ENCODE measurements at regions not wholly inside any gene's neighbourhood (a gene's known extent, or its start where the extent isn't known, plus 50 kb on each side); places are given as distances from the start of the nearest gene placed in this dataset.

DNA sequence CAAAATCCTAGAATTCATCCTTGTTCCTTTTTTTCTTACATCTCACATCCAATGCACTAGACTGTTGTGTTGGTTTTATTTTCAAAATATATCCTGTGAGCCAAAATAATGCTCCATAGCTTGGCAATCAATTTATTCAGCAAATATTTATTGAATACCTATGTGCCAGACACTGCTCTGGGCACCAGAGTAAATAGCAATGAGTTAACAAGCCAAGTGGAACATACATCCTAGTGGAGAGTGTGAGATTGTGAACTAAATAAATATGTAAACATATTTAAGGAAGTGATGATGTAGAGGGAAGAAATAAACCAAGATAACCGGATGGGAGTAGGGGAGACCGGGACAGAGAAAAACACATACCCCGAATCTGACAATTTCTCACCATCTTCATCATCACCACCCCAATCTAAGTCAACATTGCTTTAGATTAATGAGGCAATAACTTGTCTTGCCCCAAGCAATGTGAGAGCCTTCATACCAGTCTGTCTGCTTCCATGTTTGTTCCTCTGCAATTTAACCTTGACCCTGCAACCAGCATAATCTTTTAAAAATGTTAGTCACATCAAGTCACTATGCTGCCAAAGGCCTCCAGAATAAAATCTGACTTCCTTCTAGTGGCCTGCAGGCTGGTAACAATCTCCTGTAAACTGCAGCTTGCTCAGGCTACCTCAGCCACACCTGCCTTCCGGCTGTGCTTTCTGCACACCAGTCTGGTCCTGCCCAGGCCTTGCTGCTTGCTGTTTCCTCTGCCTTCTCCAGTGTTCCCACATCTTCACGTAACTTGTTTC is 199.2 kb downstream of the DLEU7 start:
- Histone ChIP-seq H3K27ac (ENCODE audit: insufficient read length, low read depth, low read length) (no peak overlapping the region), H3K23ac (ENCODE audit: insufficient read length, low read depth, low read length) (no peak overlapping the region), H4K5ac (ENCODE audit: insufficient read length, low read depth, low read length) (no peak overlapping the region), H4K91ac (ENCODE audit: insufficient read length, low read depth, low read length) (no peak overlapping the region), H2BK120ac (ENCODE audit: low read depth, low read length, poor library complexity, severe bottlenecking) (no peak overlapping the region), H3T11ph (ENCODE audit: low read length) (no peak overlapping the region), H3K79me1 (ENCODE audit: insufficient read depth, low read depth, low read length, poor library complexity, severe bottlenecking) (no peaks in the 10 kb centered on the region), H2BK20ac (ENCODE audit: low read depth, low read length, poor library complexity, severe bottlenecking) (no peak overlapping the region), H3K4me1 (ENCODE audit: insufficient read depth, low read length) (no peaks in the 10 kb centered on the region), H3K4ac (ENCODE audit: low read depth, low read length) (no peak overlapping the region), H2BK12ac (ENCODE audit: insufficient read length, low read depth, low read length) (no peak overlapping the region), H3K9ac (ENCODE audit: extremely low read depth, insufficient read length, low read length) (no peak overlapping the region), H3K23me2 (ENCODE audit: insufficient read length, low read depth, low read length, poor library complexity, severe bottlenecking) (no peaks in the 10 kb centered on the region), H3K14ac (ENCODE audit: insufficient read depth, low read length) (no peak overlapping the region), H2AFZ (ENCODE audit: low read length) (no peak overlapping the region), H2AK5ac (ENCODE audit: insufficient read length, low read length) (no peak overlapping the region), H4K8ac (replicated peaks; ENCODE audit: insufficient read length, low read depth, low read length) (no peak overlapping the region), H3K18ac (ENCODE audit: insufficient read length, low read depth, low read length) (no peak overlapping the region), H4K20me1 (ENCODE audit: control insufficient read depth, insufficient read depth, insufficient read length) (no peaks in the 10 kb centered on the region), H3K9me3 (ENCODE audit: control insufficient read depth, low read depth, low read length) (no peaks in the 10 kb centered on the region), H3K56ac (ENCODE audit: insufficient read length, low read depth, low read length) (no peak overlapping the region), H3K79me2 (ENCODE audit: insufficient read depth, low read length) (no peaks in the 10 kb centered on the region), H3K4me2 (ENCODE audit: insufficient read depth, insufficient read length, low read length) (no peak overlapping the region), H2BK5ac (ENCODE audit: insufficient read length, low read length) (no peak overlapping the region), H2BK15ac (ENCODE audit: low read depth, low read length) (no peak overlapping the region), H3K27me3 (ENCODE audit: insufficient read depth, low read length) (no peaks in the 10 kb centered on the region)
- no peaks in the 10 kb centered on the region for H3K27me3 Mint-ChIP-seq (ENCODE audit: low read depth)
- no peak overlapping the region for H3K27ac Mint-ChIP-seq
- no peaks in the 10 kb centered on the region for H3K36me3 Mint-ChIP-seq (ENCODE audit: insufficient read depth in 1 of 3, low read depth in 3 of 3)
- H3K4me1 Mint-ChIP-seq, result no peaks in the 10 kb centered on the region
- no CpG with 5 or more reads among the region's 5 CpGs for WGBS (ENCODE audit: extremely low coverage, insufficient read length, low lambda C conversion rate)
- DNase-seq, result no peak
- TF ChIP-seq, protein P1, sequence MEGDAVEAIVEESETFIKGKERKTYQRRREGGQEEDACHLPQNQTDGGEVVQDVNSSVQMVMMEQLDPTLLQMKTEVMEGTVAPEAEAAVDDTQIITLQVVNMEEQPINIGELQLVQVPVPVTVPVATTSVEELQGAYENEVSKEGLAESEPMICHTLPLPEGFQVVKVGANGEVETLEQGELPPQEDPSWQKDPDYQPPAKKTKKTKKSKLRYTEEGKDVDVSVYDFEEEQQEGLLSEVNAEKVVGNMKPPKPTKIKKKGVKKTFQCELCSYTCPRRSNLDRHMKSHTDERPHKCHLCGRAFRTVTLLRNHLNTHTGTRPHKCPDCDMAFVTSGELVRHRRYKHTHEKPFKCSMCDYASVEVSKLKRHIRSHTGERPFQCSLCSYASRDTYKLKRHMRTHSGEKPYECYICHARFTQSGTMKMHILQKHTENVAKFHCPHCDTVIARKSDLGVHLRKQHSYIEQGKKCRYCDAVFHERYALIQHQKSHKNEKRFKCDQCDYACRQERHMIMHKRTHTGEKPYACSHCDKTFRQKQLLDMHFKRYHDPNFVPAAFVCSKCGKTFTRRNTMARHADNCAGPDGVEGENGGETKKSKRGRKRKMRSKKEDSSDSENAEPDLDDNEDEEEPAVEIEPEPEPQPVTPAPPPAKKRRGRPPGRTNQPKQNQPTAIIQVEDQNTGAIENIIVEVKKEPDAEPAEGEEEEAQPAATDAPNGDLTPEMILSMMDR (conservative IDR thresholded peaks at IDR 0.05), result no peak
- no peak overlapping the region for H3K4me3 Mint-ChIP-seq
- no peaks in the 10 kb centered on the region for H3K9me3 Mint-ChIP-seq

Measured in H9 (cell line).